ENCODE measurements at regions not wholly inside any gene's neighbourhood (a gene's known extent, or its start where the extent isn't known, plus 50 kb on each side); places are given as distances from the start of the nearest gene placed in this dataset.

GRCh38 chr11:45337583-45338360, 51.6 kb upstream of the SYT13 start:
- DNase-seq (ENCODE audit: insufficient read length, low spot score) (no peak), FAIRE-seq (no peak)
- TF ChIP-seq CTCF (IDR thresholded peaks at IDR 0.05; ENCODE audit: insufficient read depth, missing control alignments): no peak

- DNase-seq (ENCODE audit: insufficient read length, low spot score): no peak
- TF ChIP-seq CTCF (IDR thresholded peaks at IDR 0.05; ENCODE audit: insufficient read depth, missing control alignments): no peak
- FAIRE-seq: no peak
Measured at GRCh38 chr11:45336136-45336535, 50.0 kb upstream of the SYT13 start.
